ENCODE measurements at regions not wholly inside any gene's neighbourhood (a gene's known extent, or its start where the extent isn't known, plus 50 kb on each side); places are given as distances from the start of the nearest gene placed in this dataset.

- Mint-ChIP-seq H3K27me3 (ENCODE audit: insufficient read depth, unreplicated experiment) (peaks cover 3% of the 10 kb centered on the region), H3K9me3 (ENCODE audit: unreplicated experiment) (no peaks in the 10 kb centered on the region), H3K4me3 (ENCODE audit: unreplicated experiment) (no peak overlapping the region), H3K36me3 (ENCODE audit: insufficient read depth, unreplicated experiment) (no peaks in the 10 kb centered on the region), H3K4me1 (ENCODE audit: low read depth, unreplicated experiment) (no peaks in the 10 kb centered on the region), H3K27ac (ENCODE audit: unreplicated experiment) (no peak overlapping the region)
- no peaks in the 10 kb centered on the region for H3K9me3 ChIP-seq
- DNase-seq = no peak
- no peaks in the 10 kb centered on the region for H3K36me3 ChIP-seq (ENCODE audit: control insufficient read depth, insufficient read depth, low read length)
- intact Hi-C loops (cut with micrococcal nuclease; ENCODE audit: unreplicated experiment) = no loop called here
- TF ChIP-seq CTCF (IDR thresholded peaks at IDR 0.05; ENCODE audit: insufficient read depth in 1 of 2, low read depth in 1 of 2, low read length in 1 of 2, severe bottlenecking in 1 of 2, unreplicated experiment in 1 of 2) = no peak
- no peaks in the 10 kb centered on the region for H3K4me1 ChIP-seq
- no peaks in the 10 kb centered on the region for H3K27me3 ChIP-seq (replicated peaks; ENCODE audit: control insufficient read depth, insufficient read depth, low read length)
- H3K4me3 ChIP-seq (ENCODE audit: low read depth, low read length) = no peak overlapping the region
- POLR2A ChIA-PET = no interaction called here
- no TSS peak for BruUV-seq (replicated peaks)
- CTCF ChIA-PET = no interaction called here
Observed at GRCh38 chr14:84804468-84804867, 725.5 kb upstream of the FLRT2 start.

- intact Hi-C loops (cut with micrococcal nuclease; ENCODE audit: unreplicated experiment) = no loop called here
- CTCF ChIA-PET = no interaction called here
- H3K27me3 Mint-ChIP-seq (ENCODE audit: insufficient read depth, unreplicated experiment) = peaks cover 3% of the 10 kb centered on the region
- H3K9me3 ChIP-seq = no peaks in the 10 kb centered on the region
- no peaks in the 10 kb centered on the region for H3K36me3 ChIP-seq (ENCODE audit: control insufficient read depth, insufficient read depth, low read length)
- no peaks in the 10 kb centered on the region for H3K4me1 Mint-ChIP-seq (ENCODE audit: low read depth, unreplicated experiment)
- H3K4me3 Mint-ChIP-seq (ENCODE audit: unreplicated experiment) = no peak overlapping the region
- no peaks in the 10 kb centered on the region for H3K36me3 Mint-ChIP-seq (ENCODE audit: insufficient read depth, unreplicated experiment)
- H3K4me1 ChIP-seq = no peaks in the 10 kb centered on the region
- POLR2A ChIA-PET = no interaction called here
- DNase-seq = no peak
- TF ChIP-seq CTCF (IDR thresholded peaks at IDR 0.05; ENCODE audit: insufficient read depth in 1 of 2, low read depth in 1 of 2, low read length in 1 of 2, severe bottlenecking in 1 of 2, unreplicated experiment in 1 of 2) = no peak
- no peaks in the 10 kb centered on the region for H3K9me3 Mint-ChIP-seq (ENCODE audit: unreplicated experiment)
- BruUV-seq (replicated peaks) = no TSS peak
- no peaks in the 10 kb centered on the region for H3K27me3 ChIP-seq (replicated peaks; ENCODE audit: control insufficient read depth, insufficient read depth, low read length)
- H3K4me3 ChIP-seq (ENCODE audit: low read depth, low read length) = no peak overlapping the region
- H3K27ac Mint-ChIP-seq (ENCODE audit: unreplicated experiment) = no peak overlapping the region
Observed at GRCh38 chr14:84804895-84805294, 725.0 kb upstream of the FLRT2 start.

- H3K4me3 Mint-ChIP-seq (ENCODE audit: unreplicated experiment) = no peak overlapping the region
- peaks cover 7% of the 10 kb centered on the region for H3K27me3 Mint-ChIP-seq (ENCODE audit: insufficient read depth, unreplicated experiment)
- no peaks in the 10 kb centered on the region for H3K9me3 ChIP-seq
- H3K27me3 ChIP-seq (replicated peaks; ENCODE audit: control insufficient read depth, insufficient read depth, low read length) = no peaks in the 10 kb centered on the region
- no peak for TF ChIP-seq CTCF (IDR thresholded peaks at IDR 0.05; ENCODE audit: insufficient read depth in 1 of 2, low read depth in 1 of 2, low read length in 1 of 2, severe bottlenecking in 1 of 2, unreplicated experiment in 1 of 2)
- H3K36me3 ChIP-seq (ENCODE audit: control insufficient read depth, insufficient read depth, low read length) = no peaks in the 10 kb centered on the region
- no peaks in the 10 kb centered on the region for H3K4me1 ChIP-seq
- no peaks in the 10 kb centered on the region for H3K36me3 Mint-ChIP-seq (ENCODE audit: insufficient read depth, unreplicated experiment)
- no TSS peak for BruUV-seq (replicated peaks)
- no peak overlapping the region for H3K4me3 ChIP-seq (ENCODE audit: low read depth, low read length)
- H3K9me3 Mint-ChIP-seq (ENCODE audit: unreplicated experiment) = no peaks in the 10 kb centered on the region
- CTCF ChIA-PET = no interaction called here
- intact Hi-C loops (cut with micrococcal nuclease; ENCODE audit: unreplicated experiment) = no loop called here
- H3K4me1 Mint-ChIP-seq (ENCODE audit: low read depth, unreplicated experiment) = no peaks in the 10 kb centered on the region
- POLR2A ChIA-PET = no interaction called here
- DNase-seq = no peak
- H3K27ac Mint-ChIP-seq (ENCODE audit: unreplicated experiment) = no peak overlapping the region
Observed at GRCh38 chr14:84806181-84806580, 723.8 kb upstream of the FLRT2 start.

Data from Caco-2 (cell line).